H1 (cell line): ENCODE measurements at regions not wholly inside any gene's neighbourhood (a gene's known extent, or its start where the extent isn't known, plus 50 kb on each side); places are given as distances from the start of the nearest gene placed in this dataset.

Experiments
- CTCF ChIP-seq, 3 experiments: IDR thresholded peaks; 1 replicate in 2 of 3; 2 replicates in 1 of 3; pipeline versions ENCODE4 v1.5.1 to v1.6.1; 2011; ENCODE audit warnings: low read length in 3 of 3, mild to moderate bottlenecking in 3 of 3, inconsistent platforms in 2 of 3, low read depth in 1 of 3, moderate library complexity in 1 of 3; ENCODE audit not compliant: insufficient read depth in 1 of 3; ENCODE audit errors: control extremely low read depth in 1 of 3
- KDM4A ChIP-seq: IDR thresholded peaks from one replicate; pipeline ENCODE4 v1.7.1; 2012; ENCODE audit warnings: low read depth, mild to moderate bottlenecking, moderate library complexity, low read length, inconsistent platforms; ENCODE audit not compliant: severe bottlenecking
- TF ChIP-seq, protein P1 (sequence below): IDR thresholded peaks from 2 replicates; pipeline ENCODE4 v1.6.1; 2012; ENCODE audit warnings: inconsistent platforms

DNA sequence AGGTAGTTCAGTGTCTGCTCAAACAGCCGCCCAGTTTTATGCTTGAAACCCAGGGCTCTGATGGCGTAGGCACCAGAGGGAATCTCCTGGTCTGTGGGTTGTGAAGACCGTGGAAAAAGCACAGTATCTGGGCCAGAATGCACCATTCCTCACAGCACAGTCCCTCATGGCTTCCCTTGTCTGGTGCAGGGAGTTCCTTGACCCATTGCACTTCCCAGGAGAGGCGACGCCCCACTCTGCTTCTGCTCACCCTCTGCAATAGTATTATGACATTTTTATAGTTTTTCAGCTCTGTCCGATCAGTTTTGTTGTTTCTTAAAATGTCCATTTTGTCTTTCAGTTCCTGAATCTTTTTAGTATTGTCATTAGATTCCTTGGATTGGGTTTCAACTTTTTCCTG is 343.5 kb downstream of the EDEM1 start (continued):
- TF ChIP-seq CTCF (IDR thresholded peaks at IDR 0.05; ENCODE audit: control extremely low read depth in 1 of 3, insufficient read depth in 1 of 3, low read depth in 1 of 3, low read length in 3 of 3): no peak
- TF ChIP-seq, protein P1, sequence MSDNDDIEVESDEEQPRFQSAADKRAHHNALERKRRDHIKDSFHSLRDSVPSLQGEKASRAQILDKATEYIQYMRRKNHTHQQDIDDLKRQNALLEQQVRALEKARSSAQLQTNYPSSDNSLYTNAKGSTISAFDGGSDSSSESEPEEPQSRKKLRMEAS: no peak
- TF ChIP-seq KDM4A: no peak
